ENCODE measurements at regions not wholly inside any gene's neighbourhood (a gene's known extent, or its start where the extent isn't known, plus 50 kb on each side); places are given as distances from the start of the nearest gene placed in this dataset.

DNA sequence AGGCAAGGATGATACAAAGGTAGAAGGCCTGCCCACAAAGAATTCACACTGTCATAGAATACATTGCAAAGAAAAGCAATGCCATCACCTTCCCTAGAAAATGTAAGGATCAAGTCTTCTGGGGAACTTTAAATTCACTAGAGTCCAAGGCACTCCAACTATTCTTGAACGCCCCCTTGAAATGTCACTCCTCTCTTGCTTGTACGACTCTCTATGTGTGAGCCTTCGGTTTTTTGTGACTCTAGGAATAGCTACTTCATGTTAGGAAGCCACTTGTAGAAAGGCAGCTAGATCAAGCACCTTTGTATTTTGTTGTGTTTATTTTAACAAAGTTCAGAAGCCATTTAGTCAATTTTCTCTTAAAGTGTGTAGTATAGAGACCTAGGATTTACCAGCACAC lies 159.2 kb upstream of the ARID1B start:
- Mint-ChIP-seq H3K27me3 (no peaks in the 10 kb centered on the region), H3K9me3 (no peaks in the 10 kb centered on the region), H3K27ac (no peak overlapping the region), H3K4me1 (peaks cover 6% of the 10 kb centered on the region), H3K36me3 (ENCODE audit: low read depth) (no peaks in the 10 kb centered on the region), H3K4me3 (no peak overlapping the region)
- no peak for ATAC-seq (replicated peaks)

DNA sequence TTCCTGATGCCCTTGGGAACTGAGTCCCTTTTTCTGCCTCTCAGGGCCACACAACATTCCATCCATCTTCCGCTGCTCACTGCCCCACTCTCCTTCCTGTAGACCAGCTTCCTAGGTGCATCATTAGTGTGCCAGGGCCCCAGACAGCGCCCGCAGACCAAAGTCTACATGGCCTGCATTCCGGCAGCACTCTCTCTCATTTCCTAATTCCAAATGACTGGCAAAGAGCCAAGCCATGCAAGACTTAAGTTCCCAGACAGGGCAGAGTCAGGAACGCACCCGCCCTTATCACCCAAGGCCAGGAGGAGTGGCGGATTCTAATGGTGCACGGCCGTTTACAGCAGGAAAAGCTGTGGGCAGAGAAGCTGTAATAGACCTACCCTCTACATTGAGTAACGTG lies 159.8 kb upstream of the ARID1B start:
- Mint-ChIP-seq H3K4me3 (no peak overlapping the region), H3K4me1 (peaks cover 6% of the 10 kb centered on the region), H3K9me3 (no peaks in the 10 kb centered on the region), H3K36me3 (ENCODE audit: low read depth) (no peaks in the 10 kb centered on the region), H3K27ac (no peak overlapping the region), H3K27me3 (no peaks in the 10 kb centered on the region)
- no peak for ATAC-seq (replicated peaks)

DNA sequence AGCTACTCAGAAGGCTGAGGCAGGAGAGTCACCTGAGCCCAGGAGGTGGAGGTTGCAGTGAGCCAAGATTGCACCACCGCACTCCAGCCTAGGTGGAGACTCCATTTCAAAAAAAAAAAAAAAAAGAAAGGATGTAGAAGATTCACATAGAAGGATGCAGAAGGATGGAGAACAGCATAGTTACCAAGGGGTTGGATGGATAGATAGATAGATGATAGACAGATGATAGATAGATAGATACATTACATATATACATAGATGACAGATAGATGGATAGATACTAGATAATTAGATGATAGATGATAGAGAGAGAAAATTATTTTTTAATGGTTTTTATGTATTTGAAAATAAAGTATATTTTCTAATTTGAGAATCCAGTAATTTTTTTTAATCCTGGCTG lies 160.7 kb upstream of the ARID1B start:
- no peaks in the 10 kb centered on the region for H3K36me3 Mint-ChIP-seq (ENCODE audit: low read depth)
- no peaks in the 10 kb centered on the region for H3K27me3 Mint-ChIP-seq
- ATAC-seq (replicated peaks), result no peak
- H3K9me3 Mint-ChIP-seq, result peaks cover 7% of the 10 kb centered on the region
- H3K4me1 Mint-ChIP-seq, result peaks cover 6% of the 10 kb centered on the region
- H3K27ac Mint-ChIP-seq, result no peak overlapping the region
- no peak overlapping the region for H3K4me3 Mint-ChIP-seq

DNA sequence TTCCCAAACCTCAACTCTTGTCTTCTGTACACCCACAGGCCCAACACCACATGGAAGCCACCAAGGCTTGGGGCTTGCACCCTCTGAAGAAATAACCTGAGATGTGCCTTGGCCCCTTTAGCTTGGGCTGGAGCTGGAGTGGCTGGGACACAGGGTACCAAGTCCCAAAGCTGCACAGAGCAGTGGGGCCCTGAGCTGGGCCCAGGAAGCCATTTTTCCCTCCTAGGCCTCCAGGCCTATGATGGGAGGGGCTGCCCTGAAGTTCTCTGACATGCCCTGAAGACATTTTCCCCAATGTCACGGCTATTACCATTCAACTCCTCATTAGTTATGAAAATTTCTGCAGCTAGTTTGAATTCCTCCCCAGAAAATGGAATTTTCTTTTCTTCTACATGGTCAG lies 163.2 kb upstream of the ARID1B start:
- H3K36me3 Mint-ChIP-seq (ENCODE audit: low read depth), result no peaks in the 10 kb centered on the region
- H3K27ac Mint-ChIP-seq, result no peak overlapping the region
- no peaks in the 10 kb centered on the region for H3K27me3 Mint-ChIP-seq
- H3K4me1 Mint-ChIP-seq, result no peaks in the 10 kb centered on the region
- no peak overlapping the region for H3K4me3 Mint-ChIP-seq
- H3K9me3 Mint-ChIP-seq, result peaks cover 7% of the 10 kb centered on the region
- no peak for ATAC-seq (replicated peaks)

DNA sequence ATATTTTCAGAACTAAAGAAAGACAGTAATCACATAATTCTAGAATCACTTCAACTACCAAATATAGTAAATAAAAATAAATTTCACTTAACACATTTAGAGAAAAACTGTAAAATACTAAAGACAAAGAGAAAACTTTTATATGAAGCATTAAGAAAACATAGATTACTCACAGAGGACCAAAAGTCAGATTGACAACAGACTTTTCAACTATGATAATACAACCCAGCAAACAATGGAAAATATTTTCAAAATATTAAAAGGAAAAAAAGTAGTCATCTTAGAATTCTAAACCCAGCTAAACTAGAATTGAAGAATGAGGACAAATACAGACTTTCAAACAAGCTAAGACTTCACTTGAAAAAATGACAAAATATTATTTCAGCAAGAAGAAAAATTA lies 164.8 kb upstream of the ARID1B start:
- Mint-ChIP-seq H3K27me3 (peaks cover 3% of the 10 kb centered on the region), H3K4me3 (no peak overlapping the region), H3K36me3 (ENCODE audit: low read depth) (no peaks in the 10 kb centered on the region), H3K27ac (no peak overlapping the region), H3K9me3 (peaks cover 7% of the 10 kb centered on the region), H3K4me1 (no peaks in the 10 kb centered on the region)
- ATAC-seq (replicated peaks), result no peak

DNA sequence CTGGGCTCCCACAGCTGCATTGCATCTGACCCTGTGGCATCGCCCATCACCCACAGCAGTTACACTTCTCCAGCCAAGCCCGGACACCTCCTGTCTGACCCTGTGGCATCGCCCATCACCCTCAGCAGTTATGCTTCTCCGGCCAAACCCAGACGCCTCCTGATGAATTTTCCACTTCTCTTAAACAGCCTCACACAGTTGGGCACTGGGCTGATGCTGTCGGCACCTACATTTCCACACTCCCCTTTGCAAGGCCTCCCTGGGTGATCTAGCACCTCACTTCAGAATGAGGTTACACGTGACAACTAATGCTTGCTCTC lies 175.2 kb upstream of the ARID1B start:
- peaks cover 26% of the 10 kb centered on the region for H3K27me3 Mint-ChIP-seq
- no peak overlapping the region for H3K27ac Mint-ChIP-seq
- H3K36me3 Mint-ChIP-seq (ENCODE audit: low read depth), result no peaks in the 10 kb centered on the region
- no peak overlapping the region for H3K4me3 Mint-ChIP-seq
- peaks cover 4% of the 10 kb centered on the region for H3K9me3 Mint-ChIP-seq
- ATAC-seq (replicated peaks), result no peak
- no peaks in the 10 kb centered on the region for H3K4me1 Mint-ChIP-seq

DNA sequence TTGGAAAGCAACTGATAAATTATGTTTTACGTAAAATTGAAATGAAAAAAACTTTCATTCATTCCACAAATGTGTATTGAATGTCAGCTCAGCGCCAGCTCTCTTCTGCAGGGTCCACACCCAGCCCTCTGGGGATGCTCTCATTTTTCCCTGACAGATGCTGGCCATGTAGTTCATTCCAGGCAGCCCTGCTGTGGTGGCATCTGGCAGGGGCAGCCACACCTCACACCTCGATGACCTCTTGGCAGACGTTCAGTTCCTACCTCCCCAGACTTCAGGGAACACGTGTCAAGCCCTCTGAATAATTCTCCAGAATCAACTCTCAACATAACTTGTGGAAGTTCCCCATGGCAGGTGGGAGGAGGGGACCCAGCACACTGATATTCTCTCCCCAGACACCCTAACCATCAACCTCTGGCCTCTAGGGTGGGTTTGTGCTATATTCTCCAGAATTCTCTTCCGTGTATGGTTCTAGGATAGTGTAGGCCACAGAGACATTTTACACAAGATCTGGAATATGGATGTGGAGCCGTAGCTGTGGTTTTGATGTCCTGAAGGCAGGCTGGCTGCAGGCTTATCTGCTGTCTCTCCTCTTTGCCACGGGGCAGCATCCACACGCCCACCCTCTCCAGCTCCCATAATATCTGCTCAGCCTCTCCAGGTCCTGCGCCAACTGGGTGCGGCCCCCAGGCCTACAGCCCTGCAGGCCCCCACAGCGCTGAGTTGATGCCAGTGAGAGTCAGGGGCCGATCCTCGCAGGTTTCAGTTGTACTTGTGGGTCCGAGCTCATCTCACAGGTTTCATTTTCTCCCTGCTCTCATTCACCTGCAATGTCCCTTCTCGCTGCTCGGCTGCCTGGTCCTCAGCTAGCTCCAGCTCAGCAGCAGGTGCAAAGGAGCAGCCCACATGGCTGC lies 175.8 kb upstream of the ARID1B start:
- H3K27me3 Mint-ChIP-seq, result peaks cover 23% of the 10 kb centered on the region
- no peak overlapping the region for H3K4me3 Mint-ChIP-seq
- H3K4me1 Mint-ChIP-seq, result no peaks in the 10 kb centered on the region
- H3K9me3 Mint-ChIP-seq, result peaks cover 4% of the 10 kb centered on the region
- H3K36me3 Mint-ChIP-seq (ENCODE audit: low read depth), result no peaks in the 10 kb centered on the region
- no peak overlapping the region for H3K27ac Mint-ChIP-seq
- no peak for ATAC-seq (replicated peaks)

DNA sequence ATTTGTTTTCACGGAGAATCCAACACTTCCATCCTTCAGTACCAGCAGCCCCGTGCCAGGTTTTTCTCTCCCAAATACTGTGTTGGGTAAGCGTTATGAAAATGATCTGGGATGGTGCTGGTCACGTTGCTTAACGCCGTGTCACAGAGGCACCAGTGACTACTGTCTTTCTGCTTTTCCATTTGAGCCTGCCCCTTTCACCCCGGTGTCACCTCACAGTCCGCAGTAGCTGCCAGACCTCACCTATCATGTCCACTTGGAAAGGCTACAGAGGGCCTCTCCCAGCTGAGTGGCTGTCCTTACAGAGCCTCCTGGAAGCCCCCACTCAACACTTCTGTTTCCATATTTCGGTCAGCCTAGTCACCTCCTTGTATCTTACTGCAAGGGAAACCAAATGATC lies 176.5 kb upstream of the ARID1B start:
- no peaks in the 10 kb centered on the region for H3K36me3 Mint-ChIP-seq (ENCODE audit: low read depth)
- H3K9me3 Mint-ChIP-seq, result peaks cover under 1% of the 10 kb centered on the region
- H3K4me1 Mint-ChIP-seq, result no peaks in the 10 kb centered on the region
- no peak overlapping the region for H3K4me3 Mint-ChIP-seq
- H3K27me3 Mint-ChIP-seq, result peaks cover 21% of the 10 kb centered on the region
- no peak for ATAC-seq (replicated peaks)
- H3K27ac Mint-ChIP-seq, result no peak overlapping the region

DNA sequence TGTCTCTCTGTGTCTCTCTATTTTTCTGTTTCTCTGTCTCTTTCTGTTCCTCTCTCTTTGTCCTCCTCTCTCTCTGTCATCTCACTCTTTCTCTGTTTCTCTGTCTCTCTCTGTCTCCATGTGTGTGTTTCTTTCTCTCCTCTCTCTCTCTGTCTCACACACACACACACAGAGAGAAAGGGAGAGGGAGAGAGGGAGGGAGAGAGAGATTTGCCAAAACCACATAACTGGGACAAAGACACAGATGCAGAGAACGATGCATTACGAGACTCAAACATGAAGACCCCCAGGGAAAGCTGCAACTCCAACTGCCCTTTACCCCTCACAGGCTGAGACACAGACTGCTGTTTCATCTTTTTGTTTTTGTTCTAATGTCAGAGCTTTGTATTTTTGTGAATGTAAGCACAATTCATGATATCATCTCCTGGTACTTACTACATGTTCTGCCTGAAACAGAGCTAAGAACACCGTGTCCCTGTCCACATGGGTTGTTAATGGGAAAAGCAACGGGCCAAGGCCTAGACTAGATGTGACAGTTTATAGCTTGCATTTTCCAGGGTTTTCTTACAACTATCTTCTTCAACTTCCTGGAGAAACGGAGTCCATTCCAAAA lies 177.1 kb upstream of the ARID1B start:
- no peak overlapping the region for H3K27ac Mint-ChIP-seq
- no peak overlapping the region for H3K4me3 Mint-ChIP-seq
- no peaks in the 10 kb centered on the region for H3K4me1 Mint-ChIP-seq
- ATAC-seq (replicated peaks), result no peak
- no peaks in the 10 kb centered on the region for H3K36me3 Mint-ChIP-seq (ENCODE audit: low read depth)
- H3K27me3 Mint-ChIP-seq, result peaks cover 20% of the 10 kb centered on the region
- H3K9me3 Mint-ChIP-seq, result no peaks in the 10 kb centered on the region

DNA sequence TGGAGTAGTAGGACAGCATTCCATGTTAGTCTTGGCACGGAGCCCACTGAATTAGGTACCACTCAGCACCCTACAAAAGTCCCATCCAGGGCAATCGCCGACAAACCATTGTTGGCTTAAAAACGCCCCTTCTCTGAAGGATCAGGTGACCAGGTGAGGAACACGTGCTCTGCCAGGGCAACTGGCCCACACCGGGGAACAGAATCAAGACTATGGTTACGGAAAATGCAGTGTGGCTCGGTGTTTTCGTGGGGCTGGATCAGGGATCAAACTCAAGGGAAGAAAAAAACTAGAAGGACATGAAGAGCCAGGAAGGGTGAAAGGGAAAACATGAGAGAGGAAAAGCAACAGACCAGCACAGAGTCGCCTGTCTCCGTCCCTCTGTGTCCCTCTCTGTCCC lies 177.8 kb upstream of the ARID1B start:
- H3K9me3 Mint-ChIP-seq, result no peaks in the 10 kb centered on the region
- H3K36me3 Mint-ChIP-seq (ENCODE audit: low read depth), result no peaks in the 10 kb centered on the region
- no peaks in the 10 kb centered on the region for H3K4me1 Mint-ChIP-seq
- H3K27ac Mint-ChIP-seq, result no peak overlapping the region
- H3K27me3 Mint-ChIP-seq, result peaks cover 17% of the 10 kb centered on the region
- no peak overlapping the region for H3K4me3 Mint-ChIP-seq
- ATAC-seq (replicated peaks), result no peak

DNA sequence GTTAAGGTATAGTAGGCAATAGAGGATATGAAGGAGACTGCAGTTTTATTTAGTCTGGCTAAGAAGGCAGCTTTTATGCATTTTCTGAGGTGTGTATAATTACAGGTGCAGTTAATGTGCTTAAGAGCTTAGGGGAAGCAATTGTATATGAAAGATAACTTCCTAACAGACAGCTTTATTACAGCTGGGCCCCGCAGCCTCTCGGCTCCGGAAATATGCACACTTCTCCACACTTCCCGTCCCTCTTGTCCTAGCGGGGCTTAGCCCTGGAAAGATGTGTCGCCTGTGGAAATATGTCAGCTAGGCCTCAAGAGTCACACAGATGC lies 178.4 kb upstream of the ARID1B start:
- ATAC-seq (replicated peaks), result no peak
- H3K9me3 Mint-ChIP-seq, result no peaks in the 10 kb centered on the region
- H3K4me3 Mint-ChIP-seq, result no peak overlapping the region
- no peaks in the 10 kb centered on the region for H3K4me1 Mint-ChIP-seq
- no peak overlapping the region for H3K27ac Mint-ChIP-seq
- H3K27me3 Mint-ChIP-seq, result peaks cover 15% of the 10 kb centered on the region
- no peaks in the 10 kb centered on the region for H3K36me3 Mint-ChIP-seq (ENCODE audit: low read depth)

DNA sequence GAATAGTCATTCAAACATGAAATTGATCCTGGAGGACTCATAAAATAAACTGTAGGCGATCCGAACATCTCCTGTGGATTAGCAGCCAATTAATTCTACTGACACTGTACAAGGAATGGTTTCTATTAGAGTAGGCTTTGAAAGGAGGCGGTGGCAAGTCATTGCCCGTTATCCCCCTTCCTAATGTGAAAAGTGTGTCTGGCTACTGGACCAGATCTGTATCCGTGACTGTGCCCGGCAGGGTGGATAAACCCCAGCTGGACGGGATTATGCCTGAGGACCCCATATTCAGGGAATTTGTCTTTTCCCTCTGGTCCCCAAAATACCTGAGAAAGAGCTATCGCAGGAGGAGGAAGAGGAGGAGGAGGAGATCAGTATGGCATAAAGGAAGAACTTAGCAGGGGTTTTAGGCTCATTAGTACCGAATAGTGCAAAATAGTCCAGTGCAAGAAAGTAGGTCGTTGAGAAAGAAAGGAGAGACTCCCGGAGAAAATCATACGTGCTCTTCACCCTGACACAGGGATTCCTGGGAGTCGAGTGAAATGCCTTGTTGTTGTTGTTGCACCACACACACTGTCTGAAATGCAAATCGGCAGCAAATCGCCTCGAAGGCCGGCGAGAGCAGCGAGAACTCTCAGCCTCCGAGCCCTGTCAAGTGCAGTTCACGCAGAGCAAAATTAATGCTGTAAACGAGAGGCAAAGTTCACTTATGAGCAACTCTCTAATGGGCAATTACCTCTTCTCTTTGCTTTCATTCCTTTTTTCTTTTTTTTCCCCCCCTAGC lies 178.9 kb upstream of the ARID1B start:
- Mint-ChIP-seq H3K27ac (no peak overlapping the region), H3K4me1 (no peaks in the 10 kb centered on the region), H3K9me3 (no peaks in the 10 kb centered on the region), H3K36me3 (ENCODE audit: low read depth) (no peaks in the 10 kb centered on the region), H3K27me3 (peaks cover 12% of the 10 kb centered on the region), H3K4me3 (no peak overlapping the region)
- no peak for ATAC-seq (replicated peaks)

DNA sequence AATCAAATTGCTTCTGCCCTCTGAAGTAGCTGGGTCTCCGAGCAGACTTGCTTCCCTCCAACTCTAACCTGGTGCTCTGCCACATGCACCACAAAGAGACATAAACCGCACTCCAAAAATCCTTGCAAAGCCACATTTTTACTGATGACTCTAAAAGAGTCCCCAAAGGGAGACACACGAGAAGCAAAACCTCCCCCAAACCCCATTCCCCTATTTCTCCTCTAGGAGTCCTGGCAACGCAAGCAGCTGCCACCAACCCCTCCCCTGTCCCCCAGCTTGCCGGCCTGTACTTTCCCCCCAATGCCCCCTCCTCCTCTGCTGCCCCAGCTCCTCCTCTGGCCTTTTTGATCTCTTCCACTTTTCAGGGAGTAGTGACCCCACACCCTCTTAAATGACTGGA lies 180.1 kb upstream of the ARID1B start:
- no peak overlapping the region for H3K4me3 Mint-ChIP-seq
- H3K27ac Mint-ChIP-seq, result no peak overlapping the region
- H3K4me1 Mint-ChIP-seq, result no peaks in the 10 kb centered on the region
- peaks cover 13% of the 10 kb centered on the region for H3K27me3 Mint-ChIP-seq
- no peaks in the 10 kb centered on the region for H3K36me3 Mint-ChIP-seq (ENCODE audit: low read depth)
- no peak for ATAC-seq (replicated peaks)
- no peaks in the 10 kb centered on the region for H3K9me3 Mint-ChIP-seq

DNA sequence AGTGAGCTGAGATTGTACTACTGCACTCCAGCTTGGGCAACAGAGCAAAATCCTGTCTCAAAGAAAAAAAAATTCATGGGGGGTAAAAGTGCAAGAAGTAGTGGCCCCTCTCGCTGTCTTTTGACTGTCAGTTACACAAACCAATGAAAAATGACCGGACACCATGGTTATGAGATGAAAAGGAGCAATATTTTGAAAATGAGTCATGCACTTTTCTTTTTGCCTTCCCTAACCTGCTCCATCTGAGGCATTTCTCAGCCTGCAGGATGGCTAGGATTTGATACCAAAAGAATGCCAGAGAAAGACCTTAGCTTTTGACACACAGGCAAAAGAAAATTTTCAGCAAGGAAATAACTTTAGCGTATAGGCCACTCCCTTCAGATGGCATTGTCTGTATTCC lies 181.7 kb upstream of the ARID1B start:
- no peak for ATAC-seq (replicated peaks)
- Mint-ChIP-seq H3K9me3 (no peaks in the 10 kb centered on the region), H3K36me3 (ENCODE audit: low read depth) (no peaks in the 10 kb centered on the region), H3K27me3 (peaks cover 17% of the 10 kb centered on the region), H3K4me3 (no peak overlapping the region), H3K27ac (no peak overlapping the region), H3K4me1 (no peaks in the 10 kb centered on the region)

DNA sequence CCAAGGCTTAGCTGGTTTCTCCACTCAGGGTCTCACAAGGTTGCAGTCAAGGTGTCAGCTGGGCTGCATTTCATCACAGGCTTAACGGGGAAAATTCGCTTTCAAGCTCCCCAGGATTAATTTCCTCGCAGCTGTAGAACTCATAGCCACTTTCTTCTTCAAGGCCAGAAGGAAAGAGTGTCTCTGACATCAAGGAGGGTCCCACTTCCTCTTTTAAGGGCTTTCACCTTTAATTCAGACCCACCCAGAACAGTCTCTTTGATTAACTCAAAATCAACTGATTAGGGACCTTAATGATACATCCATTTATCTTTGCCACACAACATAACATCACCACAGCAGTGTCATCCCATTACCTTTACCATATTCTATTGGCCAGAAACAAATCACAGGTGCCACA lies 183.3 kb upstream of the ARID1B start:
- Mint-ChIP-seq H3K36me3 (ENCODE audit: low read depth) (no peaks in the 10 kb centered on the region), H3K9me3 (no peaks in the 10 kb centered on the region), H3K27ac (no peak overlapping the region), H3K27me3 (peaks cover 15% of the 10 kb centered on the region), H3K4me1 (no peaks in the 10 kb centered on the region), H3K4me3 (no peak overlapping the region)
- no peak for ATAC-seq (replicated peaks)
